AG09309 (cell line): ENCODE measurements at regions not wholly inside any gene's neighbourhood (a gene's known extent, or its start where the extent isn't known, plus 50 kb on each side); places are given as distances from the start of the nearest gene placed in this dataset.
"Not testable (repeated sequence)": the region's sequence is repeated elsewhere in the genome, so short reads cannot be mapped to it uniquely, and the experiment has no call there.

Source experiments
- DNase-seq: peaks from one replicate; pipeline ENCODE4 v3.0.0-alpha.2; 2010; ENCODE audit warnings: low read depth
- H3K4me3 ChIP-seq: 2 replicates; pipeline ENCODE4 v1.5.1; 2011; ENCODE audit warnings: mild to moderate bottlenecking, low read depth, low read length, moderate library complexity; ENCODE audit not compliant: control insufficient read depth
- CTCF ChIP-seq: IDR thresholded peaks from 2 replicates; pipeline ENCODE4 v1.5.1; 2011; ENCODE audit warnings: mild to moderate bottlenecking, low read depth, low read length, inconsistent platforms; ENCODE audit not compliant: insufficient read depth, control insufficient read depth; ENCODE audit errors: missing control alignments

DNA sequence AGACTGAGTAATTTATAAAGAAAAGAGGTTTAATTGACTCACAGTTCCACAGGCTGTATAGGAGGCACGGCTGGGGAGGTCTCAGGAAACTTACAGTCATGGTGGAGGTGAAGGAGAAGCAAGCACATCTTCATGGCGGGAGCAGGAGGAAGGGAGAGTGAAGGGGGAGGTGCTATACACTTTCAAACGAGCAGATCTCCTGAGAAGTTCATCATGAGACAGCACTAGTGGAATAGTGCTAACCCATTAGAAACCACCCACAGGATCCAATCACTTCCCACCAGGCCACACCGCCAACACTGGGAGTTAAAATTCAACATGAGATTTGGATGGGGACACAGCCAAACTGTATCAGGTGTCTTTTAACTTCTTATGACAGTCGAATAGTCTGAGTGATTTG lies 1459.3 kb upstream of the ACO1 start:
- DNase-seq: no peak
- no peak for TF ChIP-seq CTCF
- no peak overlapping the region for H3K4me3 ChIP-seq

DNA sequence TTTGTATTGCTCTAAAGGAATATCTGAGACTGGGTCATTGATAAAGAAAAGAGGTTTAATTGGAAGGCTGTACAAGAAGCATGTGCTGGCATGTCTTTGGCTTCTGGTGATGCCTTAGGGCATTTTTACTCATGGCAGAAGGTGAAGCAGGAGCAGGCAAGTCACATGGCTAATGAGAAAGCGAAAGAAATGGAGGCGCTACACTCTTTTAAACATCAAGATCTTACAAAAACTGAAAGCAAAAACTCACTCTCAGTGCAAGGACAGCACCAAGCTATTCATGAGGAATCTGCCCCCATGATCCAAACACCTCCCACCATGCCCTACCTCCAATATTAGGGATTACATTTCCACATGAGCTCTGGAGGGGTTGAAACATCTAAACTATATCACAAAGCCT lies 1458.8 kb upstream of the ACO1 start:
- no peak for DNase-seq
- TF ChIP-seq CTCF: no peak
- H3K4me3 ChIP-seq: no peak overlapping the region

DNA sequence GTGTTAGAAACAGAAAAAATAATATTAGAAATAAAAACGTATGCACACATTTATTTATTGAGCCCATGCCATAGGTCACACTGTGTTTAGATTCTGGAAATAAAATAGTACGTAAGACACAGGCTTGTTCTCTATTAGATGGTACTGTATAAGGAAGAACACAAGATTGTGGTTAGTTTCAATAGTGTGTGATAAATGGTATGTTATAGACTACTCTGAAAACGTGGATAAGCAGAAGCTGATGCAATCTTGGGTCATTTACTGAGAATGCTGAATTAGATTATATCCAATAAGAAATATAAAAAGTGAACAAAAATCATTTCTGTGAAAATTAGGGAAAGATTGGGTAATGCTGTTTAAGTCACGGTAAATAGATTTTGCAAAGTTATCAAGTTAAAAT lies 1456.4 kb upstream of the ACO1 start:
- TF ChIP-seq CTCF: no peak
- no peak for DNase-seq
- H3K4me3 ChIP-seq: no peak overlapping the region

- TF ChIP-seq CTCF: no peak
- no peak for DNase-seq
- H3K4me3 ChIP-seq: no peak overlapping the region
These were observed 1452.2 kb upstream of the ACO1 start for GRCh38 chr9:30932226-30932625.

DNA sequence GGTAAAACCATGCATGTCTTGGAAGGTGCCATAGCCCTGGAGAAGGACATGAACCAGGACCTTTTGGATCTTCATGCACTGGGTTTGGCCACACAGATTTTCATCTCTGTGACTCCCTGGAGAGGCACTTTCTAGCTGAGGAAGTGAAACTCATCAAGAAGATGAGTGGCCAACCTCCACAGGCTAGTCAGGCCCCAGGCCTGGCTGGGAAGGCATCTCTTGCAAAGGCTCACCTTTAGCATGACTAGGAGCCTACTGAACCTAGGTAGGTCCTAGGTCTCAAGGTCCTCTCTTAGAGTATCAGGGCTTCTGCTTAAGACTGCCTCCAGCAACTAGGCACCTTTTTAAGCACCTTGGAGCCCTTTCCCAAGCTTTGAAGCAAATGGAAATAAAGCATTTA lies 1448.7 kb upstream of the ACO1 start:
- no peak for DNase-seq
- TF ChIP-seq CTCF: no peak
- H3K4me3 ChIP-seq: no peak overlapping the region

DNA sequence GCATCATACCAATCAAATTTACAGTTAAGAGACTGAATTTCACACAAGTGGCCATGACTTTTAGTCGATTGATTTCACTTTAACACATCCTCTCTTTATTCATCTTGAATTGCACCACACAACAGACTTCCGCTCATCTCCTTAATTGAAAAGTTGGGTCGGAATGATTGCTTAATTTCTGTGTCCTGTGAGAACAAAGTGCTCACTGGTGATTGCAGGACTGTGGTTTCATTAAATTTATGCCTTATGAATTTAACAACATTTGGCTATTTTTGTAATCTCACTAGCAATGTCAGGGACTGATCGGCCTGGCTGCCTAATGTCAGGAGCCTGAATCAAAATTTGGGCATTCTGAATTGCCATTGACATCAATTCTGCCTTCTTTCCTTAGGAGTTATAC lies 1447.3 kb upstream of the ACO1 start:
- H3K4me3 ChIP-seq: no peak overlapping the region
- TF ChIP-seq CTCF: no peak
- DNase-seq: no peak

DNA sequence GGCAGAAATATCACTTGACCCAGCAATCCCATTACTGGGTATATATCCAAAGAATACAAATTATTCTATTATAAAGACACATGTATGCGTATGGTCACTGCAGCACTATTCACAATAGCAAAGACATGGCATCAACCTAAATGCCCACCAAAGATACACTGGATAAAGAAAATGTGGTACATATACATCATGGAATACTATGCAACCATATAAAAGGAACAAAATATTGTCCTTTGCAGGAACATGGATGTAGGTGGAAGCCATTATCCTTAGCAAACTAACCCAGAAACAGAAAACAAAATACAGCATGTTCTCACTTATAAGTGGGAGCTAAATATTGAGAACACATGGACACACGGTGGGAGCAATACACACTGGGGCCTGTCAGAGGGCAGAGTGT lies 1441.6 kb upstream of the ACO1 start:
- DNase-seq, H3K4me3 ChIP-seq: not testable (repeated sequence)
